Spinal cord (tissue), 9 donors: ENCODE measurements at regions not wholly inside any gene's neighbourhood (a gene's known extent, or its start where the extent isn't known, plus 50 kb on each side); places are given as distances from the start of the nearest gene placed in this dataset.
"Not testable (repeated sequence)": the region's sequence is repeated elsewhere in the genome, so short reads cannot be mapped to it uniquely, and the experiment has no call there.

Source experiments
- DNase-seq, 6 donors: peaks; one replicate each; pipeline versions ENCODE4 v3.0.0 to v3.0.0-alpha.2; 2013 to 2015; ENCODE audit warnings: low spot score in 6 of 6, low read depth in 4 of 6
- H3K27ac ChIP-seq: one replicate; pipeline ENCODE4 v1.5.1; 2013; ENCODE audit warnings: low read depth, low read length, control low read depth
- H3K27me3 ChIP-seq: one replicate; pipeline ENCODE4 v1.6.1; 2013; ENCODE audit warnings: low read length; ENCODE audit not compliant: control insufficient read depth, insufficient read depth
- H3K36me3 ChIP-seq: one replicate; pipeline ENCODE4 v1.6.1; 2013; ENCODE audit warnings: low read length; ENCODE audit not compliant: control insufficient read depth, insufficient read depth
- H3K4me1 ChIP-seq: one replicate; pipeline ENCODE4 v1.6.1; 2013; ENCODE audit warnings: low read length; ENCODE audit not compliant: control insufficient read depth, insufficient read depth
- H3K4me3 ChIP-seq: one replicate; pipeline ENCODE4 v1.5.1; 2013; ENCODE audit warnings: low read depth, low read length, control low read depth
- H3K9me3 ChIP-seq: one replicate; pipeline ENCODE4 v1.6.1; 2013; ENCODE audit warnings: low read length; ENCODE audit not compliant: control insufficient read depth, insufficient read depth
- WGBS: methylation state at CpG from one replicate; pipeline ENCODE4 v1.1.5; 2013; ENCODE audit warnings: missing lambda C conversion rate; ENCODE audit not compliant: insufficient coverage; 5-methylcytosine and 5-hydroxymethylcytosine counted together
- donor health status: healthy.

DNA sequence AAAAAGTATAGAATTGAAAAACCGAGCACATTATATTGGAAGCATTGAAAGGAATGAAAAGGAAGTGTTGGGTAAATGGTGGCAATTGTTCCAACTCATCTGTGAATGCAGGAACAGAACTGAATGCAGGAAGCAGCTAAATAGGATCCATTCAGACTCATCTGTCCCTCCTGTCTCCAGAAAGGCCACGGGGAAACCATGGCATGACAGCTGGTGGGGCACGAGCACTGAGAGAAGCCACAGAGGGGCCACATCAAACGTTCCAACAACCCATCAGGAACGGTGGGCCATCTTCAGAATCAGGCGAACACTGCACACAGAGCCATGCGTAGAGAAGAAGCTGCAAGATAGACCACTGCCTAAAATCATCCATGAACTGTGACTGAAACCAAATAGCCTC is 138.5 kb upstream of the SLC35G4 start:
- Histone ChIP-seq H3K9me3 (no peaks in the 10 kb centered on the region), H3K27me3 (no peaks in the 10 kb centered on the region), H3K4me1 (no peaks in the 10 kb centered on the region), H3K27ac (no peak overlapping the region), H3K36me3 (no peaks in the 10 kb centered on the region), H3K4me3 (no peak overlapping the region)
- WGBS: 35% methylated on average over 7 of the region's 7 CpGs
- peak in 2 of 6 donors; percentile 4 to 22 for DNase-seq

DNA sequence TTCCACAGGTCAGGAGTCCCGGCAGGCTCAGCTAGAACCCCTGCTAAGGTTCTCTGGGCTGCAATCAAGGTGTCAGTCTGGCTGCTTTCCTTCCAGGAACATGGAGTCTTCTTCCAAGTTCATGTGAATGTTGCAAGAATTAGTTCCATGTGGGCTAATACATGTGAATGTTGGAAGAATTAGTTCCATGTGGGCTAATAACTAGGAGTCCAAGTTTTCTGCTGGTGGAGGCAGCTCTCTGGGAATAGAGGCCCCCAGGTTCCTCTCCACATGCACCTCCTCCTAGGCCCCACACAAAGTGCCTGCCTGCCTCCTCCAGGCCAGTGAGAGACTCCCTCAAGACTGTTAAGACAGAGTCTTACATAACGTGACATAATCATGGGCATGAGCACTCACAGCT is 140.8 kb upstream of the SLC35G4 start:
- no peak overlapping the region for H3K27ac ChIP-seq
- DNase-seq: no peak
- H3K27me3 ChIP-seq: no peaks in the 10 kb centered on the region
- H3K9me3 ChIP-seq: no peaks in the 10 kb centered on the region
- H3K36me3 ChIP-seq: no peaks in the 10 kb centered on the region
- H3K4me1 ChIP-seq: no peaks in the 10 kb centered on the region
- WGBS: 90% methylated on average over 1 of the region's 2 CpGs
- H3K4me3 ChIP-seq: no peak overlapping the region

DNA sequence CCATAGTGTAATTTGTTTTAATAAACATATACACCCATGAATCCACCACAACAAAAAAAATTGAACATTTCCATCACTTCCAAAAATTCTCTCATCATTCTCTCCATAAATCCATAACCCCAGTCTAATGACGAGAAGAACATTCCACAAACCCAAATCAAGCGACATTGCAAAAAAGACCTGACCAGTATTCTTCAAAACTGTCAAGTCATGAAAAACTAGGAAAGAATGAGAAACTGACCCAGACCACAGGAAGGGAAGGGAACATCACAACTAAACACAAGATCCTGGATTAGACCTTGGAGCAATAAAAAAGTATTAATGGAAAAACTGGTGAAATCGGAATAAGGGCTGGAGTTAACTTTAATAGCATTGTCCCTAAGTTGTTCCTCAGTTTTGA is 141.3 kb upstream of the SLC35G4 start:
- WGBS: no CpG with 5 or more reads among the region's 3 CpGs
- H3K27me3 ChIP-seq: no peaks in the 10 kb centered on the region
- H3K4me3 ChIP-seq: no peak overlapping the region

DNA sequence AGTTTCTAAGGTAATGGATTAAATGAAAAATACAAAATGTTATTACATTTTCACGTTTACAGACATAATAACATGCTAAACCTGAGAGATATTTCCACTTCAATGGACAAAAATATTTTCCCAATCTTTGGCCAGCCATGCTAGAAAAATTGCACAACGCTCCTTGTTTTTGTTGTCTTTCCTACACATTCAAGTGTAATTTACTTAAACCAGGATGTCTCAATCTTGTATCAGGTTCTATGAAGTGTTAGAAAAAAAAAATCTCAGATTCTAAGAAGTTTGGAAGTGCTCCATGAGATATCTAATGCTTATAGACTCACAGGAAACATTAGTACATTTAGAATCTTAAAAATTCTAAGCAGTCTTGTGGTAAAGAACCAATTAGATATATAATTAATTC is 141.8 kb upstream of the SLC35G4 start:
- WGBS: 100% methylated on average over 1 of the region's 2 CpGs
- no peaks in the 10 kb centered on the region for H3K4me1 ChIP-seq
- H3K36me3 ChIP-seq: no peaks in the 10 kb centered on the region

More for the DNA sequence above, 141.3 kb upstream of the SLC35G4 start:
- Histone ChIP-seq H3K9me3 (no peaks in the 10 kb centered on the region), H3K27ac (no peak overlapping the region), H3K36me3 (no peaks in the 10 kb centered on the region), H3K4me1 (no peaks in the 10 kb centered on the region)
- no peak for DNase-seq

DNA sequence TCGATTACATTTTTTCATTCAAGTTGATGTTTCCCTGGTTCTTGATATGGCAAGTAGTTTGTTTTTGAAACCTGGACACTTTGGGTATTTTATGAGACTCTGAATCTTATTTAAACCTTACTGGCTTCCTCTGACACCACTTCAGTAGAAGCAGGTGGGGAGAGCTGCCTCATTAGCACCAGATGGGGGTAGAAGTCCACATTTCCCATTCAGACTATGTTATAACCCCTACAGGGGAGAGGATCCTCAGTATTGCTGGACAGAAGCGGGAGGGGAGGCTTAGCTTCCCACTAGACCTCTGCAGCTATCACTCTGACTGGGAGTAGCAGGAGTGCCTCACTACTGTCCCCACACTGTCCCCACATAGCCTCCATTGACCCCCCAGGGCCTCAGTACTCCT is 145.3 kb upstream of the SLC35G4 start:
- H3K4me3 ChIP-seq: no peak overlapping the region
- no peaks in the 10 kb centered on the region for H3K27me3 ChIP-seq
- no peaks in the 10 kb centered on the region for H3K4me1 ChIP-seq
- DNase-seq: no peak
- H3K36me3 ChIP-seq: no peaks in the 10 kb centered on the region
- H3K27ac ChIP-seq: no peak overlapping the region
- no peaks in the 10 kb centered on the region for H3K9me3 ChIP-seq
- no CpG with 5 or more reads among the region's 2 CpGs for WGBS

More for the DNA sequence above, 141.8 kb upstream of the SLC35G4 start:
- Histone ChIP-seq H3K27ac (no peak overlapping the region), H3K4me3 (no peak overlapping the region), H3K9me3 (no peaks in the 10 kb centered on the region), H3K27me3 (no peaks in the 10 kb centered on the region)
- no peak for DNase-seq

DNA sequence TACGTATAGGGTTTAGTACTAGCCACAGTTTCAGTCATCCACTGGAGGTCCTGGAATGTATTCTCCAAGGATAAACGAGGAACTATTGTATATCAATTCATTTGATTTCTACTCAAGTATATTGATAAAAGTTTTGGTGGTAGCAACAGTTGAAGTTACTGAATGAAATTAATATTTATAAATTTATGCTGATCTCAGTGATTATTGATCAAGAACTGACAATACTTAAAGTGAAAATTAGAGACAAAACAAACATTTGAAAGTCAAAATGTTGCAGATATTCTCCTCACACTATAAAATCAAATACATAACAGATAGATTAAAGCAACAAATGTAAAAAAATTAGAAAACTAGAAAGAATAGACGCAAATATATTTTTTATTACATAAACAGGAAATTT is 150.9 kb upstream of the SLC35G4 start:
- H3K36me3 ChIP-seq: no peaks in the 10 kb centered on the region
- no peaks in the 10 kb centered on the region for H3K9me3 ChIP-seq
- H3K27ac ChIP-seq: no peak overlapping the region
- no peak overlapping the region for H3K4me3 ChIP-seq
- no CpG with 5 or more reads among the region's 3 CpGs for WGBS
- no peaks in the 10 kb centered on the region for H3K4me1 ChIP-seq
- H3K27me3 ChIP-seq: no peaks in the 10 kb centered on the region
- DNase-seq: no peak

DNA sequence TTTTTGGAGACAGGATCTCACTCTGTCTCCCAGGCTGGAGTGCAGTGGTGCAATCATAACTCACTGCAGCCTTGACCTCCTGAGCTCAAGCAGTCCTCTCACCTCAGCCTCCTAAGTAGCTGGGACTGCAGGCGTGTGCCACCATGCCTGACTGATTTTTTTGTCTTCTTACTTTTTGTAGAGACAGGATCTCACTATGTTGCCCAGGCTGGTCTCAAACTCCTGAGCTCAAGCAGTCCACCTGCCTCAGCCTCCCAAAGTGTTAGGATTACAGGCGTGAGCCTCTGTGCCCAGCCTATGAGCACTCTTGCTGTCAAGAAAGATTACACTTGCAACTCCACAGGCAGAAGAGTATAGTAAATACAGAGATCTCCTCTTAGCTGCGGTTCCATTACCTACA is 151.5 kb upstream of the SLC35G4 start:
- 90% methylated on average over 2 of the region's 3 CpGs for WGBS
- not testable (repeated sequence) for DNase-seq, H3K27ac ChIP-seq, H3K9me3 ChIP-seq, H3K36me3 ChIP-seq, H3K4me1 ChIP-seq, H3K27me3 ChIP-seq, H3K4me3 ChIP-seq

DNA sequence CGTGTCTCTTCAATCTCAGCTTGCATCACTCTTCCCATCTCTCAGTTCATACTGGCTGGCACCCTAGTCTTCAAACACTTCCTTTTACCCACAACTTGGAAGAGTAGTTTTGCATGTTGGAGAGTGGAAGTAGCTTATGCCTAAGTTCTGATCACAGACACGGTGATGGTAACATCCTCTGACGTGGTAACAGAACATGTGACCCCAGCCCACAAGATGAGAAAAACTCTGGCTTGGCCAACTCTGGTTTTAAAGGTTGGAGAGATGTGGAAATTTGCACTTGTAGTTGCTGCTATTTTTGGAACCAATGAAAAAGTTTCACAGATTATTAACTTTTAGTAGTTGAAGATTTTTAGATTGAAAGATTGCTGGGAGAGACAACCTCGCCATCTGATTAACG is 155.4 kb upstream of the SLC35G4 start:
- H3K4me1 ChIP-seq: no peaks in the 10 kb centered on the region
- no peaks in the 10 kb centered on the region for H3K36me3 ChIP-seq
- no peak for DNase-seq
- no peak overlapping the region for H3K4me3 ChIP-seq
- no peaks in the 10 kb centered on the region for H3K27me3 ChIP-seq
- WGBS: 82% methylated on average over 2 of the region's 5 CpGs
- H3K27ac ChIP-seq: no peak overlapping the region
- H3K9me3 ChIP-seq: no peaks in the 10 kb centered on the region

DNA sequence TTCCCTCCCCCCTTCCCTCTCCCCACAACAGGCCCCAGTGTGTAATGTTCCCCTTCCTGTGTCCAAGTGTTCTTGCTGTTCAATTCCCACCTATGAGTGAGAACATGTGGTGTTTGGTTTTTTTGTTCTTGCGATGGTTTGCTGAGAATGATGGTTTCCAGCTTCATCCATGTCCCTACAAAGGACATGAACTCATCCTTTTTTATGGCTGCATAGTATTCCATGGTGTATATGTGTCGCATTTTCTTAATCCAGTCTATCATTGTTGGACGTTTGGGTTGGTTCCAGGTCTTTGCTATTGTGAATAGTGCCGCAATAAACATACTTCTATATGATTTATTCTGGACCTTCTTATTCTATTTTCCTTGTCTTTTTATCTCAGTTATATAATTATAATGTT is 165.2 kb upstream of the SLC35G4 start:
- not testable (repeated sequence) for H3K36me3 ChIP-seq, H3K27me3 ChIP-seq, H3K9me3 ChIP-seq, H3K4me3 ChIP-seq, H3K27ac ChIP-seq, H3K4me1 ChIP-seq, DNase-seq
- no CpG with 5 or more reads among the region's 4 CpGs for WGBS

DNA sequence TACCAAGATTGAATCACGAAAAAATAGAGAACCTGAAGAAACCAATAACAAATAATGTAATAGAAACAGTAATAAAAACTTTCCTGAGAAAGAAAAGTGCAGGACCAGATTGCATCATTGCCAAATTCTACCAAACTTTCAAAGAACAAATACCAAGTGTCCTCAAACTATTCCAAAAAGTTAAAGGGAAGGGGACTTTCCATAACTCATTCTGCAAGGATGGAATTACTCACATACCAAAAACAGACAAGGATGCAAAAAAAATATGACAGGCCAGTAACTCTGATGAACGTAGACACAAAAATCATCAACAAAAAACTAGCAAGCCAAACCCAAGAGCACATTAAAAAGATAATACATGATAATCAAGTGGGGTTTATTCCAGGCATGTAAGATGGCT is 172.3 kb upstream of the SLC35G4 start:
- WGBS: no CpG with 5 or more reads among the region's 2 CpGs
- DNase-seq: no peak
- H3K4me1 ChIP-seq: no peaks in the 10 kb centered on the region
- no peaks in the 10 kb centered on the region for H3K9me3 ChIP-seq
- no peaks in the 10 kb centered on the region for H3K27me3 ChIP-seq
- H3K4me3 ChIP-seq: no peak overlapping the region
- H3K27ac ChIP-seq: no peak overlapping the region
- H3K36me3 ChIP-seq: no peaks in the 10 kb centered on the region
